ENCODE measurements at regions not wholly inside any gene's neighbourhood (a gene's known extent, or its start where the extent isn't known, plus 50 kb on each side); places are given as distances from the start of the nearest gene placed in this dataset.

- H3K27ac ChIP-seq: no peak overlapping the region
- TF ChIP-seq CTCF (IDR thresholded peaks at IDR 0.05) (no peak), ZFX (IDR thresholded peaks at IDR 0.05; ENCODE audit: borderline replicate concordance) (no peak)
Observed at GRCh38 chr18:2407961-2408360, 163.3 kb downstream of the METTL4 start.

GRCh38 chr18:2409906-2410305 lies 161.4 kb downstream of the METTL4 start:
- no peak overlapping the region for H3K27ac ChIP-seq
- TF ChIP-seq ZFX (IDR thresholded peaks at IDR 0.05; ENCODE audit: borderline replicate concordance): no peak
- TF ChIP-seq CTCF (IDR thresholded peaks at IDR 0.05): no peak

GRCh38 chr18:2410688-2411087 lies 160.6 kb downstream of the METTL4 start:
- H3K27ac ChIP-seq: no peak overlapping the region
- TF ChIP-seq CTCF (IDR thresholded peaks at IDR 0.05) (no peak), ZFX (IDR thresholded peaks at IDR 0.05; ENCODE audit: borderline replicate concordance) (no peak)

GRCh38 chr18:2411381-2411960 lies 159.8 kb downstream of the METTL4 start:
- TF ChIP-seq ZFX (IDR thresholded peaks at IDR 0.05; ENCODE audit: borderline replicate concordance): no peak
- TF ChIP-seq CTCF (IDR thresholded peaks at IDR 0.05): no peak
- no peak overlapping the region for H3K27ac ChIP-seq

- TF ChIP-seq ZFX (IDR thresholded peaks at IDR 0.05; ENCODE audit: borderline replicate concordance): no peak
- no peak for TF ChIP-seq CTCF (IDR thresholded peaks at IDR 0.05)
- H3K27ac ChIP-seq: no peak overlapping the region
Observed at GRCh38 chr18:2412281-2412680, 159.0 kb downstream of the METTL4 start.

GRCh38 chr18:2412996-2413751 lies 158.1 kb downstream of the METTL4 start:
- TF ChIP-seq ZFX (IDR thresholded peaks at IDR 0.05; ENCODE audit: borderline replicate concordance) (no peak), CTCF (IDR thresholded peaks at IDR 0.05) (no peak)
- no peak overlapping the region for H3K27ac ChIP-seq

- no peak overlapping the region for H3K27ac ChIP-seq
- TF ChIP-seq CTCF (IDR thresholded peaks at IDR 0.05) (no peak), ZFX (IDR thresholded peaks at IDR 0.05; ENCODE audit: borderline replicate concordance) (no peak)
Observed at GRCh38 chr18:2414235-2414634, 157.1 kb downstream of the METTL4 start.

Measured in 22Rv1 (cell line).